BE2C (cell line): ENCODE measurements at regions not wholly inside any gene's neighbourhood (a gene's known extent, or its start where the extent isn't known, plus 50 kb on each side); places are given as distances from the start of the nearest gene placed in this dataset.
A peak's percentile ranks its signal among the peaks of the same experiment; 100 is the strongest.
"Not testable (repeated sequence)": the region's sequence is repeated elsewhere in the genome, so short reads cannot be mapped to it uniquely, and the experiment has no call there.

ENCODE experiments used
- DNase-seq: peaks from one replicate; pipeline ENCODE4 v3.0.0-alpha.2; 2020
- H3K27me3 ChIP-seq: fragments of 250-450 bp; sonication (Bioruptor Pico); 2 replicates; pipeline ENCODE4 v1.5.1; 2020; ENCODE audit warnings: mild to moderate bottlenecking
- H3K36me3 ChIP-seq: fragments of 250-450 bp; sonication (Bioruptor Pico); 2 replicates; pipeline ENCODE4 v1.5.1; 2020; ENCODE audit warnings: mild to moderate bottlenecking
- H3K4me1 ChIP-seq: fragments of 250-450 bp; sonication (Bioruptor Pico); 2 replicates; pipeline ENCODE4 v1.5.1; 2020
- H3K4me3 ChIP-seq: 2 replicates; pipeline ENCODE4 v1.5.1; 2011; ENCODE audit warnings: low read depth, low read length
- H3K9me3 ChIP-seq: fragments of 250-450 bp; sonication (Bioruptor Pico); 2 replicates; pipeline ENCODE4 v1.5.1; 2020
- TF ChIP-seq, protein P1 (sequence below): IDR thresholded peaks from 2 replicates; pipeline ENCODE4 v1.5.1; 2012; ENCODE audit warnings: mild to moderate bottlenecking, low read depth, low read length

DNA sequence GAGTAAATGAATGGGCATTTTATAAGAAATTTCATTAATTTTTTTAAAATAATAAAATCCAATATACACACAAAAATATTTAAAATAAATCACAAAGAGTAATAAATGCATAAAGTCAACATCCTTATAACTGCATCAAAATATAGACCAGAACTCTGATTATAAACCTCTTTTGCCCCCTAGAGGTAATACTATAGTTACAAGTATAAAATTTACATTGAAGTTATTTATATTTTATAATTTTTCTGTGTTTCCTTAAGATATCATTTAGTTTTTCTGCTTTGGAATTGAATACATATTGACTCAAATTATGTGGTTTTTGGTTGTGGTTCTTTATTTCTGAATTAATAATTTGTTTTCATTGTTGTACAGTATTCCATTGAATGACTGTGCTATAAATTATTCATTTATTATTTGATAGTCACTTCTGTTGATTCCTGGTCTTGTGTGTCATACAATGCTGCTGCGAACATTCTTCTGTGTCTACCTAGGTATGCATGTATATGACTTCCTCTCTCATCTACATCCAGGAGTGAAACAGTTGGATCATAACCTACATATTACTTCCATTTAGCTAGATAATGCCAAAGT is 673.6 kb downstream of the IPMK start:
- H3K9me3 ChIP-seq = no peaks in the 10 kb centered on the region
- H3K4me3 ChIP-seq = no peak overlapping the region
- H3K27me3 ChIP-seq = no peaks in the 10 kb centered on the region
- TF ChIP-seq, protein P1, sequence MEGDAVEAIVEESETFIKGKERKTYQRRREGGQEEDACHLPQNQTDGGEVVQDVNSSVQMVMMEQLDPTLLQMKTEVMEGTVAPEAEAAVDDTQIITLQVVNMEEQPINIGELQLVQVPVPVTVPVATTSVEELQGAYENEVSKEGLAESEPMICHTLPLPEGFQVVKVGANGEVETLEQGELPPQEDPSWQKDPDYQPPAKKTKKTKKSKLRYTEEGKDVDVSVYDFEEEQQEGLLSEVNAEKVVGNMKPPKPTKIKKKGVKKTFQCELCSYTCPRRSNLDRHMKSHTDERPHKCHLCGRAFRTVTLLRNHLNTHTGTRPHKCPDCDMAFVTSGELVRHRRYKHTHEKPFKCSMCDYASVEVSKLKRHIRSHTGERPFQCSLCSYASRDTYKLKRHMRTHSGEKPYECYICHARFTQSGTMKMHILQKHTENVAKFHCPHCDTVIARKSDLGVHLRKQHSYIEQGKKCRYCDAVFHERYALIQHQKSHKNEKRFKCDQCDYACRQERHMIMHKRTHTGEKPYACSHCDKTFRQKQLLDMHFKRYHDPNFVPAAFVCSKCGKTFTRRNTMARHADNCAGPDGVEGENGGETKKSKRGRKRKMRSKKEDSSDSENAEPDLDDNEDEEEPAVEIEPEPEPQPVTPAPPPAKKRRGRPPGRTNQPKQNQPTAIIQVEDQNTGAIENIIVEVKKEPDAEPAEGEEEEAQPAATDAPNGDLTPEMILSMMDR = no peak; the same call in 1 of the 2 replicates
- H3K4me1 ChIP-seq = no peaks in the 10 kb centered on the region
- H3K36me3 ChIP-seq = no peaks in the 10 kb centered on the region
- no peak for DNase-seq

DNA sequence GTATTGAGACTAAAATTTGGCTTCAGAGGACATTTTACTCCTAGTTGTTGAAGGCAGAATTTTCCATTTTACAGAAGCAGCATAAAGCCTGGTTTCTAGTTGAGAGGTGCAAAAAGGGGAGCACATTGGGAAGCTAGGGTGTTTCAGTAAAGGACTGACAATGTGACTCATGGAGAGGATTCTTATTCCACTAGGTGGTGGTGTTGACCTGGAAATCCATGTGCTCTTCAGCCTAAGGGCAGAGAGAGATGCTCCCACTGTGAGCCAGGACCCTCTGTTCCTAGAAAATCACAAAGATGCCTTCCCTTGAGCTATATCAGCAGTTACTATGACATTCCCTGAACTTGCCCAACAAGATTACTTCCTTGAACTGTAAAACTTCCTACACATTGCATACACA is 687.8 kb downstream of the IPMK start:
- no peaks in the 10 kb centered on the region for H3K27me3 ChIP-seq
- DNase-seq = peak; percentile 19
- no peaks in the 10 kb centered on the region for H3K9me3 ChIP-seq
- H3K4me1 ChIP-seq = peaks cover 4% of the 10 kb centered on the region
- no peak overlapping the region for H3K4me3 ChIP-seq
- H3K36me3 ChIP-seq = no peaks in the 10 kb centered on the region
- TF ChIP-seq, protein P1 = peak; percentile 58

DNA sequence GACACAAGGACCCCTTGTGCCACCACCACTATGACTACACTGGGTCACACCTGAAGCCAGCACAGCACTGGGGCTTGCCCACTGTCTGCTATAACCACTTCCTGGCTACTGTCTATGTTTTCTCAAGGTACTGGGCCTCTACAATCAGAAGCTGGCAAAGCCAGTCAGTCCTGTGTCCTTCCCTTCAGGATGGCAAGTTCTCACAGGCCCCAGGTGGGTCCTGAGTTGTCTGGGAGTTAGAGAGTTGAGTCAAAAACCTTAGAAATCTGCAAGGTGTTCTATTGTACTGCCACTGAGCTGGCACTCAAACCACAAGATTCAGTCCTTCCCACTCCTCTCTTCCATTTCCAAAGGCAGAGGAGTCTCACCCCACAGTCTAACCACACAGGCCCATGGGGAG is 705.5 kb downstream of the IPMK start:
- H3K4me1 ChIP-seq = no peaks in the 10 kb centered on the region; the same call in 1 of the 2 replicates
- H3K27me3 ChIP-seq = no peaks in the 10 kb centered on the region
- no peaks in the 10 kb centered on the region for H3K36me3 ChIP-seq
- H3K9me3 ChIP-seq = no peaks in the 10 kb centered on the region
- TF ChIP-seq, protein P1 = no peak
- no peak overlapping the region for H3K4me3 ChIP-seq
- no peak for DNase-seq

DNA sequence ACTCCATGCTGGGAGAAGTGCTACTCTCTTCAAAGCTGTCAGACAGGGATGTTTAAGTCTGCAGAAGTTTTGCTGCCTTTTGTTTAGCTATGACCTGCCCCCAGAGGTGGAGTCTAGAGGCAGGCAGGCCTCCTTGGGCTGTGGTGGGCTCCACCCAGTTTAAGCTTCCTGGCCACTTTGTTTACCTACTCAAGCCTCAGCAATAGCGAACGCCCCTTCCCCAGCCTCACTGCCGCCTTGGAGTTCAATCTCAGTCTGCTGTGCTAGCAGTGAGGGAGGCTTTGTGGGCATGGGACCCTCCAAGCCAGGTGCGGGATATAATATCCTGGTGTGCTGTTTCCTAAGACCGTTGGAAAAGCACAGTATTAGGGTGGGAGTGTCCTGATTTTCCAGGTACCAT is 715.9 kb downstream of the IPMK start:
- DNase-seq, H3K9me3 ChIP-seq, H3K4me1 ChIP-seq, H3K36me3 ChIP-seq, H3K4me3 ChIP-seq, H3K27me3 ChIP-seq: not testable (repeated sequence)

DNA sequence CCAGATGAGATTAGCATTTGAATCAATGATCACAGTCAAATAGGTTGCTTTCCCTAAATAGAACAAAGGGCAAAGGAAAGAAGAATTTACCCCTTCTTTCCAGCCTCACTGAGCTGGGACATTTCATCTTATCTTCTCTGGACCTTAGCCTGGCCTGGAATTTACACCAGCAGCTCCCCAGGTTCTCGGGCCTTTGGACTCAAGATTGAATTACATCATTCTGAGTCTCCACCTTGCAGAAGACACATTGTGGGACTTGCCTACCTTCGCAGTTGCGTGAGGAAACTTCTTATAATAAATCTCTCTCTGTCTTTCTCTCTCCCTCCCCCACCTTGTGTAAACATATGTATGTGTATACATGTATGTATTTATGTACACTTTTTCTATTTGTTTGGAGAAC is 732.4 kb downstream of the IPMK start:
- TF ChIP-seq, protein P1 = no peak
- no peaks in the 10 kb centered on the region for H3K9me3 ChIP-seq
- H3K36me3 ChIP-seq = no peaks in the 10 kb centered on the region
- no peaks in the 10 kb centered on the region for H3K4me1 ChIP-seq
- H3K4me3 ChIP-seq = no peak overlapping the region
- H3K27me3 ChIP-seq = no peaks in the 10 kb centered on the region
- no peak for DNase-seq

DNA sequence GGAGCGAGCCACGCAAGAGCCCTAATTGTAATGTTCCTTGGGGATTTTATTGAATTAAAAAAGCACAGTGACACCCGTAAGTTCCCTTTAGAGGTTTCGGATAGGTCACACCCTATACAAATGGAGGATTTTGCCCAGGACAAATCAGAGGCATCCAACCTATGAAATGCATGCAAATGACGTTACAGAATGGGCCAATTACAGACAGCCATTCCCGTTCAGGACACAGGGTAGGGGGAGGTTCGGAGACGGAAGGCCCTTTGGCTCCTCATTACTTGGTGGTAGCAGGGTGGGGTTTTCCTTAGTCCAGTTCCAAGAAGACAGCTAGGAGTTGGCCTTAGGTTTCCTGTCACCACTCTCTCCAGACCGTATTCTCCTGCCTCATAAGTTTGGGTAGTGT is 754.1 kb downstream of the IPMK start:
- no peaks in the 10 kb centered on the region for H3K27me3 ChIP-seq
- TF ChIP-seq, protein P1 = no peak
- H3K9me3 ChIP-seq = no peaks in the 10 kb centered on the region
- no peak for DNase-seq
- H3K4me1 ChIP-seq = no peaks in the 10 kb centered on the region
- H3K4me3 ChIP-seq = no peak overlapping the region
- no peaks in the 10 kb centered on the region for H3K36me3 ChIP-seq

DNA sequence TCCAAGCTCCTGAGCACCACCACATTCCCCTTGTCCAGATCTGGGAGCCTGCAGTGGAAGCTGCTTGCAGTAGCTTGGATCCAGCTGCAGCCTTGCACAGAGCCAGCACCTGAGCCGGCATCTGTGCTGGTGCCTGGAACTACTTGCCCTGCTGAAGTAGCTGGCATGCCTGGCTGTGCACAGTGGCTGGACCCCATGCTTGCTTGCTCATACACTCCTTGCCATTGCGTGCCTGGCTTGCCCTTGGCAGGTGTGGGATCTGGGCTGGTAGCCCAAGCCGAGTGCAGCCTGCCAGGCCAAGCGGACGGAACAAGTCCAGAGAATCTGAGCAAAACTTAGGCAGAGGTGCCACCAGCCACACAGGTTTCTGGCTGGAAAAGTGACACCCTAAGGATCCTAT is 759.9 kb downstream of the IPMK start:
- Histone ChIP-seq H3K4me1 (no peaks in the 10 kb centered on the region), H3K9me3 (no peaks in the 10 kb centered on the region), H3K27me3 (no peaks in the 10 kb centered on the region), H3K4me3 (no peak overlapping the region), H3K36me3 (no peaks in the 10 kb centered on the region)
- no peak for DNase-seq
- TF ChIP-seq, protein P1 = no peak
